NCI-H82 (cell line): ENCODE measurements at regions not wholly inside any gene's neighbourhood (a gene's known extent, or its start where the extent isn't known, plus 50 kb on each side); places are given as distances from the start of the nearest gene placed in this dataset.

Experiments used
- DNase-seq: peaks from one replicate; lab custom pipeline; 2025; lab: John Stamatoyannopoulos, UW

GRCh38 chr4:134019657-134020056 lies 181.9 kb downstream of the PABPC4L start:
- no peak for DNase-seq

- DNase-seq = no peak
Observed at GRCh38 chr4:134018846-134019245, 182.7 kb downstream of the PABPC4L start.

DNA sequence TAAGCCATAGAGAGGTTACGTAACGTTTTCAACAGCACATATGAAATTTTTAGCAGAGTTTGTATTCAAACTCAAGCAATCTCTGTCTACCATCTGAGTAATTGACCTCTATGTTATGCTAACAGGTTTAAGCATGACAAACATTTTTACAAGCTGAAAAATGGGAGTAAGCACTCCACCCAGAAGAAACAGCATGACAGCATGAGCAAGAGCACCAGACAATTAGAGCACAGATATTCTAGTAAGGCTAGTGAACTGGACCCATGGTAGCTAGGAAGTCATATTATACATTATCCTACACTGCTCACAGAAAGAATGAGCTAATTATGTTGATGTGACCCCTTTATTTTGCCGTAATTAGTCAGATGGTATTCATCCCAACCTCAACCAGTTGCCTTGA lies 200.5 kb downstream of the PABPC4L start:
- no peak for DNase-seq

DNA sequence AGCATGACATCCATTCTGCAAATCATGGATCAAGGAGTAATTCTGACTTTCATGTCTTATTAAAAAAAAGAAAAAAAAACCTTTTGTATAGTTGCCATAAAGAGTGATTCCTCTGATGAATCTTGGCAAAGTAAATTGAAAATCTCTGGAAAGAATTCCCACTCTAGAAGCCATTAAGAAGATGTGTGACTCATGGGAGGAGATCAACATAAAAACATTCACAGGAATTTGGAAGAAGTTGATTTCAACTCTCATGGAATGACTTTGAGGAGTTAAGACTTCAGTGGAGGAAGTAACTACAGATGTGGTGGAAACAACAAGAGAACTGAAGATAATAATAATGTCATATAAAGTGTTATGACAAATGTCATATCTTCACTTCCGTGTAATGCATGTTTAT lies 204.2 kb downstream of the PABPC4L start:
- no peak for DNase-seq

GRCh38 chr4:133996431-133997121 lies 205.0 kb downstream of the PABPC4L start:
- peak; percentile 13 for DNase-seq

DNA sequence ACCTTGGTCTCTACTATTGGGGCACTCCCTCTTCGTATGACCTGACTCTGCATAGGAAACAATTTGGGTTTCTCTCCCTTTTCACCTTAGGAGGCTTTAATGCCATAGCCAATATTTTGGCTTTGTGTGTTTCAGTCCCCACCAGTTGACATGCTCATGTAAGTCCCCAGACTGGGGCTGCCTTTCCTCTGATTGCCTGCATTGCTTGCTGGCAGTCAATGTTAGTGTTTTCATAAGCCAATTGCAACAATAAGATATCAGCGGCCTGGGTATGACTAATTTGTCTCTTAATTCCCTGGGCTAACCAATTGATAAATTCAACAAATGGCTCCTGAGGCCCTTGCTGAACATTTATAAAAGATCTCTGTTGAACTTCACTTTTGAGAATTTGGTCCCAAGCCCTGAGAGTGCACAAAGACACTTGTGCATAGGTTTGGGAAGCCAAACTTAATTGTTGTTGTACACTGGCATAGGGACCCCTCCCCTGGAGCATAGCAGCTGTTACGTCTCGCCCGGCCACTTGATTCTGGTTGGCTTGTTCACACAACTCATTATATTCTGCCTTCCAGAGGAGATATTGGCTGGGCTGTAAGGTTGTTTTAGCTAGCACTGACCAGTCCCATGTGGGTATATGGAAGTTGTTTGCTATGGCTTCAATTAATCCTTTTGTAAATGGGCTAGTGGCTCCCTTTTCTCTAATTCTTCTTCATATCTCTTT lies 206.2 kb downstream of the PABPC4L start:
- no peak for DNase-seq

GRCh38 chr4:133982533-133983224 lies 218.9 kb downstream of the PABPC4L start:
- no peak for DNase-seq

DNA sequence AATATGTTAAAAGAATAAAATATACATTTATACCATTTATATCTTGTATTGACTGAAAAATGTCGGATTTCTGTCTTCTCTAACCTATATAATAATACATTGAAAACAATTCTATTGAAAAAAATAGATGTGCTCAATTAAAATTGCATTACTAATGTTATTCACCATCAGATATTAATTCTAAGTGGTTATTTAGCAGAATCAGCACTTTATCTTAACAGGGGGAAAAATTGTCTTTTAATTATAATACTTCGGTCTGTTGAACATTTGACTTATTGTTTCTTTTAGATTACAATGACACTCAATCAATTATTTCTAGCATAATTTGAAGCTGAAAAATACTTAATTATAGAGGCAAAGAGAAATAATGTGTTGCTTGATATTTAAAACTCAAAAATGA lies 220.3 kb downstream of the PABPC4L start:
- DNase-seq = no peak

DNA sequence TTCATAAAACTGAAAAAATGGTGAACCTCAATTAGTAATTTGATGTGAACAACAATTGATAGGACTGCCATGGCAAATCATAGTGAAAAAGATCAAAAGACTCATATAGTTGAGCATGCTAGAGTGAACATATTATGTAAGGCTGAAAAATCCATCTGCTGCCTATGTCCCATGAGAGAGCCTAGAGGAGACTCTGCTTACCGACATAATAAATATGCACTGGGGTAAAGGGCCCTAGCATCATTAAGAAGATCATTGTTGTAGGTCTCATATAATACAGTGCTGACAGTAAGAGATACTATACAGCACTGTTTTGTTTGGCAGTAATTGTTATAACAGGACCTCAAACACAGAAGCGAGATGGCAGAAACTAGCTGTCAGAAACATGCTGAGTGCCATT lies 229.0 kb downstream of the PABPC4L start:
- DNase-seq = no peak

DNA sequence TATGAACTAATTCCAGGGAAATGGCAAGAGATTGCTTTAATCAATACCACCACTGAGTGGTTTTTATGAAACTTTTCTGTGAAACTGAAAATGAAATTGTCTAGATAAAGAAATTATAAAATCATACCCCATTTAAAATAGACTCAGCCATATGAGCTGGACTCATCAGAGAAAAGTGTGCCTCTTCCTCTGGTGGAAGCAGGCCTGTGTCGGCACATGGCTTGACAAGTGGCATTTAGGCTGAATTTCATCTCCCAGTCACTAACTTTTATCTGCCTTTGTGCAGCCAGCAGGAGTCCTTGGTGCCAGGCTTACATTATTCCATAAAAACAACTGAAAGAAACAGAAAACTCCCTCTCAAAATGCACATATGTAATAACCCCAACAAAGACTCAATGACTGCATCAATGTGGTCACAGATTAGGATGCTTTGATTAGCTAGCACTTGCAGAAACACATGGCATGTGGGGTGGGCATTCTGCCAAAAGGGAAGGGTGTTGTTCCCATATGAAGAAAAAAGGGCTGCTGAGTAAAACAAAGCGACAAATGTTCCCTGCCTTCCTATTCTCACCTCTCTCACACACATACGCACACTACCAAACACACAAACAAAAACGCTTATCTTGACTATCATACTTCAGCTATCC lies 232.3 kb downstream of the PABPC4L start:
- DNase-seq = peak; percentile 72

- DNase-seq = peak; percentile 68
Observed at GRCh38 chr4:133968174-133968573, 233.4 kb downstream of the PABPC4L start.

DNA sequence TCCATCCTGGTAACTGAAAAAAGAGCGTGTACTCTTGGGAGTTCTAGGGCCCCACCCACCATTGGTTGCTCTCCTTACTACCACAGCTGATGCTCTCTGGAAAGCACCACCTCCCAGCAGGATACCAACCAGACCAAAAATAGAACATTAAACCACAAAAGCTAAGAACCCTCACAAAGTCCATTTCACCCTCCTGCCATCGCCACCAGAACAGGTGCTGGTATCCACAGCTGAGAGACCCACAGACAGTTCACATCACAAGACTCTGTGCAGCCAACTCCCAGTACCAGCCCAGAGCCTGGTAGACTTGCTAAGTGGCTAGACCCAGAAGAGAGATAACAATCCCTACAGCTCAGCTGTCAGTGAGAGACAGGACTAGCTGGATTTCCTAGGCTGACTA lies 240.6 kb downstream of the PABPC4L start:
- no peak for DNase-seq

DNA sequence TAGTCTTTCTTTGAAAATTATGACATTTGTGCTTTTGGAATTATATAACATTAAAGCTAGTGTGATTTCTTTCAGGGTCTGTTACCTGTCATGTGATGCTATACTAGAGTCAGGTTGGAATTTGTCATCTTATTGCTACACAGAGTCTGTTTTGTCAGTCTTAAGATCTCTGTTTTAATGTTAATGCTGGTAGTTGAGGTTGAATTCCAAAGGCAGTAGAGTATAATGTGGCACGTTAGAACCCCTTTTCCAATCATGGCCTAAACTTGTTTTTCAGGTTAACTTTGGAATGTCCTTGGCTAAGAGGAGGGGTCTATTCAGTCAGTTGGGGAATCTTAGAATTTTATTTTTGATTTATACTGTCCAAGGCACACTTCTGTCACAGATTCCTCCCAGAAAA lies 258.5 kb downstream of the PABPC4L start:
- DNase-seq = no peak

GRCh38 chr4:133938061-133938460 lies 263.5 kb downstream of the PABPC4L start:
- no peak for DNase-seq

GRCh38 chr4:133929531-133930239 lies 271.9 kb downstream of the PABPC4L start:
- DNase-seq = peak; percentile 37

DNA sequence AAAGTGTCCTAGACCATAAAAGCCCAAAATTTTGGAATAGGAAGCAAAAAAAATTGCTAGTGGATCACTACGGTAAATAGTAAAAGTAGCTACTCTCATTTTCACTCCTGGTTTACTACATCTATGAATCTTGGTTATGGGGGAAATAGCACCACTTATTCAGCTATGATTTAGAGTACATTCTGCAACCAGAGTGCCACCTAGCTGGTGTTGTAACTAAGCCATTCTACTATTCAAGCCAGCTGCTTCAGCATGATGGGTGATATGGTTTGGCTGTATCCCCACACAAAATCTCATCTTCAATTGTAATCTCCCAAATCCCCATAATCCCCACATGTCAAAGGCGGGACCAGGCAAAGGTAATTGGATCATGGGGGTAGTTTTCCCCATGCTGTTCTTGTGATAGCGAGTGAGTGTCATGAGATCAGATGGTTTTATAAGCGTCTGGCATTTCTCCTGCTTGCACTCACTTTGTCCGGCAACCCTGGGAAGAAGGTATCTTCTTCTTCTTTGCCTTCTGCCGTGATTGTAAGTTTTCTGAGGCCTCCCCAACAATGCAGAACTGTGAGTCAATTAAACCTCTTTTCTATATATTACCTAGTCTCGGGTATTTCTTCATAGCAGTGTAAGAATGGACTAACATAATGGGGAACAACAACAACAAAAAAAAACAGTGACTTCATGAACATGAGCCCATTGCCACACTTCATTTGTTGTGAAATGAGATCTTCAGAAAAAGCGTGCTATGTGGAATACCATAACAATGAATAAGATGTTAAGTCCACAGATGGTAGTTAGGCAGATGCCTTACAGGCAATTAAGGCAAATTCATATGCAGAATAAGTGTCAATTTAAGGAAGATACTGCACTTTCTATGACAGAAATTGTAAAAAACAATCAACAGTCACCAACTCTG lies 280.1 kb downstream of the PABPC4L start:
- peak; percentile 97 for DNase-seq

DNA sequence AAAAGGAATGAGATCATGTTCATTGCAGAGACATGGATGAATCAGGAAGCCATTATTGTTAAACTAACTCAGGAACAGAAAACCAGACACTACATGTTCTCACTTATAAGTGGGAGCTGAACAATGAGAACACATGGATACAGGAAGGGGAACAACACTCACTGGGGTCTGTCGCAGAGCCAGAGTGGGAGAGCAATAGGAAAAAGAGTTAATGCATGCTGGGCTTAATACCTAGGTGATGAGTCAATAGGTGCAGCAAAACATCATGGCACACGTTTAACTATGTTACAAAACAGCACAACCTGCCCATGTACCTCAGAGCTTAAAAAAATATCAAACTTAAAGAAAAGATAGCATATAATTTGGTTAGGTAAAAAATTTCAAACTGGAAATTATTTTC lies 281.4 kb downstream of the PABPC4L start:
- DNase-seq = no peak

DNA sequence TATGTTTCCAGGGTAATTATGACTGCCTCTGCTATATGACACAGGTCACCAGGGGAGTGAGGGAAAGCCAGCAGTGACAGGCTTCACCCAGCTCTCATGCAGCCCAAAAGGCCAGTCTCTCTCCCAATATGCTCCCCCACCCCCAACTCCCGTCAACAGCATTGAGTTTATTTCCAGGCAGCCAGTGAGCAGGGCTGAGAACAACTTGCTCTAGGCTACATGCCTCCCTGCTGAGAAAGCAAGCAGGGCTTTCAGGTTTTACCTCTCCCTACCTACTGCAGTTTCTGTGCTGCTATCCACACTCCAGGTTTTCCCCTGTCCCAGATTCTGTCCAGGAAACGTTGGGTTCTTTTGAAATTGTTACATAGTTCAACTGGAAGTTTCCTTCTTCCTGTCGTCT lies 291.4 kb downstream of the PABPC4L start:
- DNase-seq = no peak

DNA sequence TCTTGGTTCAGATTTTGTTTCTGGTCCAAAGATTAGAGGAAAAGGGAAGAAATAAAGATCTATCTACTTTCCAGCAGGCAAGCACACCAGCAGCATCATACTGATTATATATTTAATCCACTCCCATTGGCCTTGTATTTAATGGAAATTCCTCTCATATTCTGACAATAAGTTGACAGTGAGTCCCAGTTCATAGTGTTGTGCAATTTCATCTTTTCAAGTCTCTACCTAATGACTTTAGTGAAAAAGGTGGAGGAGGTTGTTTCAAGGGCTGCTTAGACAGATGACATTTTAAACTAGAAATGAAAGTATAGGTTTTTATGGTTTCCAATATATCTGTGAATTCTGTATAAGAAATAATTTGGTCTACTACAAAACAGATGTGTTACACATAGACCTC lies 298.6 kb downstream of the PABPC4L start:
- DNase-seq = no peak

GRCh38 chr4:133891011-133891410 lies 310.6 kb downstream of the PABPC4L start:
- DNase-seq = no peak

DNA sequence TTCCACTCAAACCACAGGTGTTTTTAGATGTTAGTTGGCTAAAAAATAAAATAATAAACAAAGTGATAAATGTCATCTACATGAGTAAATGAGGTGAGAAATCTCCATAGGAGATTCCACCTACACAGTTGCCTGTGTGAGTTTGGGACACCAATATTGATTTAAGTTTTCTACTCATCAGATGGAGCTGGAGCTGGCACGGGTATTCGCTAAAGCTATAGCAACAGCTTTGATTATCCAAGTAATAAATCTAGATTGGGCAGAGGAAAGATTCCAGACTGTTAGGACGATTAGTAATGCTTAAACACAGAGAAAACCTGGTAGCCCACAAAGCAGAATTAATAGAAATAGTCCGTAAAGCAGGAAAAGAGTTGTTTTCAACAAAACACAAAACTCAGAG lies 313.9 kb downstream of the PABPC4L start:
- peak; percentile 1 for DNase-seq
